Peyer's patch (tissue), 4 donors: ENCODE measurements at regions not wholly inside any gene's neighbourhood (a gene's known extent, or its start where the extent isn't known, plus 50 kb on each side); places are given as distances from the start of the nearest gene placed in this dataset.

Experiments
- POLR2A ChIP-seq, 2 donors: fragments of 450-650 bp; IDR thresholded peaks; one replicate each; pipeline ENCODE4 v1.5.1; 2017; ENCODE audit warnings: antibody characterized with exemption in 2 of 2, mild to moderate bottlenecking in 2 of 2, moderate library complexity in 2 of 2
- TF ChIP-seq, protein P1 (sequence below), 6 experiments: fragments of 450-650 bp in 4 of 6; fragments of 200-600 bp in 2 of 6; sonication (generic) in 1 of 6; IDR thresholded peaks; one replicate each; pipeline ENCODE4 v1.5.1; 2017 to 2019; ENCODE audit warnings: antibody characterized with exemption in 6 of 6, mild to moderate bottlenecking in 3 of 6, moderate library complexity in 1 of 6

GRCh38 chr14:51520087-51520486 is 131.6 kb upstream of the FRMD6 start:
- TF ChIP-seq, protein P1, sequence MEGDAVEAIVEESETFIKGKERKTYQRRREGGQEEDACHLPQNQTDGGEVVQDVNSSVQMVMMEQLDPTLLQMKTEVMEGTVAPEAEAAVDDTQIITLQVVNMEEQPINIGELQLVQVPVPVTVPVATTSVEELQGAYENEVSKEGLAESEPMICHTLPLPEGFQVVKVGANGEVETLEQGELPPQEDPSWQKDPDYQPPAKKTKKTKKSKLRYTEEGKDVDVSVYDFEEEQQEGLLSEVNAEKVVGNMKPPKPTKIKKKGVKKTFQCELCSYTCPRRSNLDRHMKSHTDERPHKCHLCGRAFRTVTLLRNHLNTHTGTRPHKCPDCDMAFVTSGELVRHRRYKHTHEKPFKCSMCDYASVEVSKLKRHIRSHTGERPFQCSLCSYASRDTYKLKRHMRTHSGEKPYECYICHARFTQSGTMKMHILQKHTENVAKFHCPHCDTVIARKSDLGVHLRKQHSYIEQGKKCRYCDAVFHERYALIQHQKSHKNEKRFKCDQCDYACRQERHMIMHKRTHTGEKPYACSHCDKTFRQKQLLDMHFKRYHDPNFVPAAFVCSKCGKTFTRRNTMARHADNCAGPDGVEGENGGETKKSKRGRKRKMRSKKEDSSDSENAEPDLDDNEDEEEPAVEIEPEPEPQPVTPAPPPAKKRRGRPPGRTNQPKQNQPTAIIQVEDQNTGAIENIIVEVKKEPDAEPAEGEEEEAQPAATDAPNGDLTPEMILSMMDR (IDR thresholded peaks at IDR 0.05), result no peak
- TF ChIP-seq POLR2A (IDR thresholded peaks at IDR 0.05), result no peak
